NCI-H1092 (cell line): ENCODE measurements at regions not wholly inside any gene's neighbourhood (a gene's known extent, or its start where the extent isn't known, plus 50 kb on each side); places are given as distances from the start of the nearest gene placed in this dataset.
"Not testable (repeated sequence)": the region's sequence is repeated elsewhere in the genome, so short reads cannot be mapped to it uniquely, and the experiment has no call there.

Experiments
- DNase-seq: peaks from one replicate; lab custom pipeline; 2025; lab: John Stamatoyannopoulos, UW

GRCh38 chr9:1554081-1555035, 460.8 kb upstream of the SMARCA2 start:
- no peak for DNase-seq

DNA sequence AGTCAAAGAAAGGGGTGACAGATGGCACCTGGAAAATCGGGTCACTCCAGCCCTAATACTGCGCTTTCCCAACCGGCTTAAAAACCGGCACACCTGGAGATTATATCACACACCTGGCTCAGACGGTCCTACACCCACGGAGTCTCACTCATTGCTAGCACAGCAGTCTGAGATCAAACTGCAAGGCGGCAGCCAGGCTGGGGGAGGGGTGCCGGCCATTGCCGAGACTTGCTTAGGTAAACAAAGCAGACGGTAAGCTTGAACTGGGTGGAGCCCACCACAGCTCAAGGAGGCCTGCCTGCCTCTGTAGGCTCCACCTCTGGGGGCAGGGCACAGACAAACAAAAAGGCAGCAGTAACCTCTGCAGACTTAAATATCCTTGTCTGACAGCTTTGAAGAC, 456.5 kb upstream of the SMARCA2 start:
- DNase-seq = not testable (repeated sequence)

DNA sequence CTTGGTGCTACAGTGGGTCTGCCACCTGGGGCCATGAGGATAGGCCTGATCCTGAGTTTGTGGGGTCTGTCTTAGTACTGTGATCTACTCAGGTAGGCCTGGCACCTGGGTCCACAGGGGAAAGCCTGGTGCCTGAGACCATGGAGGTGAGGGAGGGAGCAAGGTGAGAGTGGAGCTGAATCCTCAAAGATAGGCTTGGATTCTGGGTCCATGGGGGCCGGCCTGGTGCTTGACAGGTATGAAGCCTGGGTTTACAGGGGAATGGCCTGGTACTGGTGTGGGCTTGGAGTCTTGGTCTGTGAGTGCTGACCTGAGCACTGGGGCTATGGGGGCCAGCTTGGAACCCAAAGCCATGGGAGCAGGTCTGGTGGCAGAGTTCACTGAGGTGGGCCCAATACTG, 439.2 kb upstream of the SMARCA2 start:
- DNase-seq = no peak

- no peak for DNase-seq
Measured at GRCh38 chr9:1580215-1580614, 434.9 kb upstream of the SMARCA2 start.

GRCh38 chr9:1581926-1582325, 433.2 kb upstream of the SMARCA2 start:
- no peak for DNase-seq

- DNase-seq = no peak
Measured at GRCh38 chr9:1591310-1591709, 423.8 kb upstream of the SMARCA2 start.

- DNase-seq = no peak
Measured at GRCh38 chr9:1598270-1598669, 416.9 kb upstream of the SMARCA2 start.

DNA sequence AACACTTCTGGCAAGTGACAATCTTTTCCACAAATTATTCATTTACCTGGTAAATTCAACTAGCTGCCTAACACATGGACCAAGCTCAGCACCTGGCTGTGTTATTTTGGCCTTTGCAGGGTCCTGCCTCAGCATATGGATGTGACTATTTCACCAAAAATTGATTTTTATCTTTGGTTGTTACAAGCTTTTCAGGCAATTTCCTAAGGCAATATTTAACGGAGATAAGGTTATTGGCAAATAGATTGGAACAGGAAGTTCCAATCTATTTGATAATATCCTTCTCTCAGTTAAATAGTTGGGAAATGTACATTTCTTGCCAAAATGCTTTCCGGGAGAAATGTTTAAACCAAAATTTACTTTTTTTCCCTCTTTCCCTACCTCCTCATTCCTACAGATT, 415.2 kb upstream of the SMARCA2 start:
- no peak for DNase-seq

GRCh38 chr9:1604942-1605560, 410.1 kb upstream of the SMARCA2 start:
- no peak for DNase-seq

DNA sequence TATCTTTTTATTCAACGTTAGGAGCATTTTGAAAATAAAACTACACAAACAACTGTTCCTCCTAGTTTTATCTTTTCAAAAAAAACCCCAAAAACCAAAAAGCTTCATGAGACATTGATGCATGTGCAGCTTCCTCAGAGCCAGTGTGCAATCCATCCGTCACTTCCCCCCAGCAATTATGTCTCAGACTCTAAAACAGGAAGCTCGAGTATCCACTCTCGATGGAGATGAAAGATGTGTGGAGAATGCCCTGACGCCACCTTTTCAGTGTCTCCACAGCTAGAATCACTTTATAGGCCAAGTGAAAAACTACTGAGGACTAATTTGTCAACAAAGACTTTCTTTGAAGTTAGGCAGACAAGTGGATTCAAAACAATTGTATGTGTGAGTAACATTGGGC, 408.9 kb upstream of the SMARCA2 start:
- DNase-seq = no peak

DNA sequence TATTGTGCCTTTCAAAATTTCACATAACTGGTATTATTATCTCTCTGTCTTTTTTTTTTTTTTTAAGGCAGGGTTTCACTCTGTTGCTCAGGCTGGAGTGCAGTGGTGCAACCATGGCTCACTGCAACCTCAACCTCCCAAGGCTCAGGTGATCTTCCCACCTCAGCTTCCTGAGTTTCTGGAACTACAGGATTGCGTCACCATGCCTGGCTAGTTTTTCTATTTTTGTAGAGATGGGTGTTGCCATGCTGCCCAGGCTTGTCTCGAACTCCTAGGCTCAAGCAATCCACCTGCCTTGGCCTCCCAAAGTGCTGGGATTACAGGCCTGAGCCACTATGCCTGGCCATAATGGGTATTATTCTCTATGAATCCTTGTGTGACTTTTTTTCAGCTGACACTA, 402.3 kb upstream of the SMARCA2 start:
- no peak for DNase-seq

- DNase-seq = no peak
Measured at GRCh38 chr9:1617419-1617818, 397.7 kb upstream of the SMARCA2 start.

DNA sequence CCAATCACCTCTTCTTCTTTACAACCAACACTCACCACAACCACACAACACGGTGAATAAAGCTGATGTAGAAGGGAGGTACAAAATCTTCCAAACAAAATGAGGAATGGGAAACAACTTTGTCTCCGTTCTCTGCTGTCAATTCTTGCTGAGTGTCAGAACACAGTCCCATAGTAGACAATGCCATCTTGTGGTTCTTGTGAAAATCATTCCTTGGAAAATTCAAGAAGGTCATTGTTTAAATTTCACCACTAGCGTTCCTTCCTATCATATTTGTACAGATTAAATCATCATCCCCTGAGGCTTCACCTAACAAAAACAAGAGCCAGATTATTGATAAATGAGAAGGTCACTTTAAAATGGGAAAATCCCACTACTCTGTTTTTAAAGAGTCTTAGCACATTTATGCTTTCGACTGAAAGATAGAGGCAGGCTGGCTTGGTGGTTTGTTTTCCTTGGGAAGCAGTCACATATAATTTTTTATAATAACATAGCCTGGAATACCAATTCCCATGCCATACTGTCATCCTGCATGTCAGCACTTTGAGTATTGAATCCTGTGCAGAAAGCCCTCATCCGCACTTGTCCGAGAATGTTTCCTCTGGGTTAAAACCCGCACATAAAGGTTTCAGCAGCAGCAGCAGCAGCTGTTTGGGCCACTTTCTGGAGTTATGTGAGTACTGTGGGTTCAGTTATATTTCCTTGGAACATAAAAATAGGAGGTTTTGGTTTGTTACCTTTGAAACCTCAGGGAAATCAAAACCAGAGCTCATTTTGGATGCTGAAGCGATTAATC, 395.0 kb upstream of the SMARCA2 start:
- no peak for DNase-seq

DNA sequence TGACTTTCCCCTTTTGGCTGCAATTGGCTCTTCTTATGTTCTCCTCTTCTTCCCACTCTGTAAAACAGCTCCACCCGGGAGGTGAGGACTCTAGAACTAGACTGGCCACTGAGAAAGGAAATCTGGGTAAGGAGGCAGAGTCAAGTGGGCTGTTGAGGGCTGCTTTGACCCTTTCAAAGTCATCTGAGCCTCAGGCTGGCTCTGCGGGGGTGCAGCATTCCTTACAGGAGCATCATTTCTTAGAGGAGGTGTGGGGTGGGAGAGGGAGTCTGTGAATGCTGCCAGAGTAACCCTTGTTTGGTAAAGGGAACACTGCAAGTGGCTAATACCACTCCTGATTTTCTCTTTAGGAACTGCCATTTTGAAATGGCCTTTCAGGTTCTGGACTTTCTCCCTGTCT, 377.7 kb upstream of the SMARCA2 start:
- no peak for DNase-seq

DNA sequence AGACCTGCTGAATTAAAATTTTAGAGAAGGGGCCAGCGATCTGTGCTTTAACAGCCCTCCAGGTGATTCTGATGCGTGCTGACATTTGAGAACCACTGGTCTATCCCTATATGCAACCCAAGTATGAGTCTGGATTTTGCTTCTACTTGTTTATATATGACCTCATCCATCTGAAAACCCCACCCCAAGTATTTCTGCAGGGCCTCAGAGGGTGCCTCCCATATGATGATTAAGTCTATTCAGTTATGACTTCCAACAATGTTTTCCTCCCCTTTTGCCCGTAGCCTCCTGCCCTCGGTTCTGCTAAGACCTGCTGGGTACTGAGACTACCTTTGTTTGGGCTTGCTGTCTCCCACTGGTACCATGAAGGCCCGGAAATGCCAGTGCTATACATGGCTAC, 376.0 kb upstream of the SMARCA2 start:
- no peak for DNase-seq

- DNase-seq = no peak
Measured at GRCh38 chr9:1647776-1648175, 367.4 kb upstream of the SMARCA2 start.

- no peak for DNase-seq
Measured at GRCh38 chr9:1653282-1653681, 361.9 kb upstream of the SMARCA2 start.

- no peak for DNase-seq
Measured at GRCh38 chr9:1658661-1659362, 356.3 kb upstream of the SMARCA2 start.

DNA sequence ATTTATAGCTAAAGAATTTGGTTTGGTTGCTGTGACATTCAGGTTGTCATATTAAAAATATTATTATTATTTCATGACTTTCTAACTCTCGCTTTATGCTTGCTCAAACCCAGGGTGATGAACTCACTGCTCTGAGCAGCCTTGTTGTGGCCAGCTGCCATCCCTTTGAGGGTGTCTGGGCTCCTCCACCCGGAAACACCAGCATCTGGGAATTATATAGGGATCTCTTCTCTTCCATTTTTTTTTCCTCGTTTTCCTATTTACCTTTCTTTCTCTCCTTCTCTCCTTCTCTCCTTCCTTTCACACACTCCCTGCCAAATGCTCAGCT, 355.8 kb upstream of the SMARCA2 start:
- no peak for DNase-seq

- DNase-seq = no peak
Measured at GRCh38 chr9:1668441-1668840, 346.7 kb upstream of the SMARCA2 start.

GRCh38 chr9:1673300-1673699, 341.8 kb upstream of the SMARCA2 start:
- no peak for DNase-seq

DNA sequence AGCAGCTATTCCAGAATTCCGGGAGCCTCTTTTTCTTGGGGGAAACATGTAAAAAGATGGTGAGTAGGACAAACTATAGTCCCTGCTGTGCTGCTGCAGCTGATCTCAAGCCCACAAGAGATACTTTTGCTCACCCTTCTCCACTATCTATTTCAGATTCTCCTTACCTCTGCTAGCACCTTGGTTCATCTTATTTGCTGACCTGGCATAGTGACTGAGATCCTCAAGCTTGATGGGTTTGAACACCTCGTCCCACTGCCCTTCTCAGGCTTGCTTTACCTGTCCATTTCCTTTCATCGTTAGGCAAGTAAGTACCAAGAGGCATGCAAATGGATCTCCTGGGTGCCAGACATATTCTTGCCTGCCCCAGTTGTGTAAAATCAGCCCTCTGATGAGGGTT, 338.4 kb upstream of the SMARCA2 start:
- DNase-seq = no peak
